MM.1S (cell line): ENCODE measurements at regions not wholly inside any gene's neighbourhood (a gene's known extent, or its start where the extent isn't known, plus 50 kb on each side); places are given as distances from the start of the nearest gene placed in this dataset.
"Not testable (repeated sequence)": the region's sequence is repeated elsewhere in the genome, so short reads cannot be mapped to it uniquely, and the experiment has no call there.

Source experiments
- EZH2 ChIP-seq: fragments of 300-600 bp; sonication (generic); optimal IDR thresholded peaks from 2 replicates; pipeline ENCODE3; 2017; ENCODE audit warnings: low read depth, mild to moderate bottlenecking, antibody characterized with exemption, low read length, mixed read lengths
- TF ChIP-seq, protein P1 (sequence below): fragments of 300-600 bp; sonication (generic); IDR thresholded peaks from 2 replicates; pipeline ENCODE4 v1.5.1; 2016; ENCODE audit warnings: antibody characterized with exemption, low read length, mixed read lengths

DNA sequence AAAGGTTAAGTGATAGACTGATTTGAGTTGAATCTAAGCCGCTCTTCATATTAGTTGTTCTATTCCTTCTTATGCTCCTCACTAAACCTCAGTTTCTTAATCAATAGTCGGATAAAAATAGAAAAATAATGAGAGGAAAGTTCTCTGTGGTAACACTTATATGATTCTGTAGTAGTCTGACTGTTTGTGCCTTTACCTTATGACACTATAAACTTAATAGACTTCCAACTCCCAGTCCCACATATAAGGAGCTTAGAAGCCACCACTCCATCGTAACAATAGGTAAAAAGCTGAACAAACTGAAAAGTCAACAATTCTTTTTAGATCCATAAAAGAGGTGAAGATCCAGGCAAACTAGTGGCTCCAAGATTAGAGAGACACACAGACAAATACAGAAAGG, 192.3 kb downstream of the SPDYE17 start:
- TF ChIP-seq, protein P1, sequence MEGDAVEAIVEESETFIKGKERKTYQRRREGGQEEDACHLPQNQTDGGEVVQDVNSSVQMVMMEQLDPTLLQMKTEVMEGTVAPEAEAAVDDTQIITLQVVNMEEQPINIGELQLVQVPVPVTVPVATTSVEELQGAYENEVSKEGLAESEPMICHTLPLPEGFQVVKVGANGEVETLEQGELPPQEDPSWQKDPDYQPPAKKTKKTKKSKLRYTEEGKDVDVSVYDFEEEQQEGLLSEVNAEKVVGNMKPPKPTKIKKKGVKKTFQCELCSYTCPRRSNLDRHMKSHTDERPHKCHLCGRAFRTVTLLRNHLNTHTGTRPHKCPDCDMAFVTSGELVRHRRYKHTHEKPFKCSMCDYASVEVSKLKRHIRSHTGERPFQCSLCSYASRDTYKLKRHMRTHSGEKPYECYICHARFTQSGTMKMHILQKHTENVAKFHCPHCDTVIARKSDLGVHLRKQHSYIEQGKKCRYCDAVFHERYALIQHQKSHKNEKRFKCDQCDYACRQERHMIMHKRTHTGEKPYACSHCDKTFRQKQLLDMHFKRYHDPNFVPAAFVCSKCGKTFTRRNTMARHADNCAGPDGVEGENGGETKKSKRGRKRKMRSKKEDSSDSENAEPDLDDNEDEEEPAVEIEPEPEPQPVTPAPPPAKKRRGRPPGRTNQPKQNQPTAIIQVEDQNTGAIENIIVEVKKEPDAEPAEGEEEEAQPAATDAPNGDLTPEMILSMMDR, result not testable (repeated sequence)
- not testable (repeated sequence) for TF ChIP-seq EZH2
